ENCODE measurements at regions not wholly inside any gene's neighbourhood (a gene's known extent, or its start where the extent isn't known, plus 50 kb on each side); places are given as distances from the start of the nearest gene placed in this dataset.
"Not testable (repeated sequence)": the region's sequence is repeated elsewhere in the genome, so short reads cannot be mapped to it uniquely, and the experiment has no call there.

DNA sequence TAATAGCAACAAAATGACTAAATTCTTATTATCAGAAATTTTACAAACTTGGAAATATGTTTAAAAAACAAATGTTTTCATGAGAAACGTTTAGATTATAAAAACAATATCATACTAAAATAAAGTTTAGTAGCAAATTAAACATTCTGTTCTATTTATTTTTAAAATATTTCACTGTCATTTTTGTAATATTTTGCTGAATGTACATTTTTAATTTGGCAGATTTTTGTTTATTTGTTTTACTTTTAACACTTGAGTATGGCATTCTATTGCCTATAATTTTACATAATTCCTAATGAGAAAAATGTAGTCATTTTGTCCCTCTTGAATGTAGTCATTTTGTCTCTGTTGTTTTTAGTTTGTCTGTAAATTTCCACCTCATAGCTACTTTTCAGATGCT, 1400.2 kb downstream of the GRIK2 start:
- no peak for DNase-seq

DNA sequence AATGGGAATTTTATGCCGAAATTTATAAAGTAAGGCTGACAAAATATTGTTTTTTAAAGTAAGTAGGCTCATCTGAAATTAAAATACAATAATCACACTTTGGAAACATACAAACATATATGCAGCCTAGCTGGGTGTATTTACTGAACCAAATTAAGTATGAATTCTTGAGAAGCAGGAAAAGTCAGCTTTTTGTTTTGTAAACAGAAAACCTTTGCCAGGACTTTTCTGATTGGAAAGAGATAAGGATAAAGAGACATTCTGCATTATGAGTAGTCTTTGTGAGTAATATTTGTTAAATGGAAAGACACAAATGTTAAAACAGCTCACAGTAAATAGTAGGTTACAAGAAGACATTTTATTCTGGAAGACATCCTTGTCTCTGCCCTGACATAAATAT, 1380.8 kb downstream of the GRIK2 start:
- DNase-seq: no peak

DNA sequence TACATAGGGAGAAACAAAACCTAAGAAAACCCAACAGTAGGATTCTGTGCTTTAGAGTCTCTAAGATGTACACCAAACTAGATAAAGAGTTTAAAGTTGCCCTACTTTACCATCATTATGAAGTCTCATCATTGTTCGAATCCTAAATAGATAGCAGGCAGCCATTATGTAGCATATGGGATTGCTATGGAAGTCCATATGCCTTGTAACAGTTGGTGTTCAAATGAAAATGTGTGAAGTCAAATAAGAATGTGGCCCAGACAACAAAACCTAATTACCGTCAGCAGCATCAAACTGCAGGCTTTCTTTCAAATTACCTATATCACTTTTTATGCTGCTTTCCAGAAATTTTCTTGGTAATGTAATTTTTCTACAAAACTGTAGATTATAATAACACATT, 1380.1 kb downstream of the GRIK2 start:
- DNase-seq: no peak

GRCh38 chr6:102766963-102767362, 1373.5 kb downstream of the GRIK2 start:
- DNase-seq: no peak

GRCh38 chr6:102764317-102764716, 1370.8 kb downstream of the GRIK2 start:
- no peak for DNase-seq

- DNase-seq: no peak
These were observed 1370.4 kb downstream of the GRIK2 start for GRCh38 chr6:102763891-102764290.

DNA sequence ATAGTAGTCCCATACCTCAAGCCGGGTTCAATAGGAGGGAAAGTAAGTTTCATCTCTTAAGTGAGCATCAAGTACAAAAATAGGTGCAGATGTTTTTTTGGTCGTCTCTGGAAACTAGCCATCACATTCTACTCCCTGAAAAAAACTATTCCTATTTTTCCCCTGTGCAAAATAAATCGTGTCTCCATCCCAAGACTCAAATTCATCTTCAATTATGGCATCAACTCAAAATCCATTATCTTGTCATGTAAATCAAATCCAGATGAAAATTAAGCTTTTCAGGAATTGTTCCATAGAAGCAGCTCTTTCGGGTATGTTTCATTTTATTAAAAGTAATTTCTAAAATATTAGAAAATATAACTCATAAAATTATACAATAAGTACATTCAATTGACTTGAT, 1368.4 kb downstream of the GRIK2 start:
- no peak for DNase-seq

GRCh38 chr6:102759415-102759814, 1365.9 kb downstream of the GRIK2 start:
- no peak for DNase-seq

GRCh38 chr6:102758536-102758935, 1365.0 kb downstream of the GRIK2 start:
- not testable (repeated sequence) for DNase-seq

DNA sequence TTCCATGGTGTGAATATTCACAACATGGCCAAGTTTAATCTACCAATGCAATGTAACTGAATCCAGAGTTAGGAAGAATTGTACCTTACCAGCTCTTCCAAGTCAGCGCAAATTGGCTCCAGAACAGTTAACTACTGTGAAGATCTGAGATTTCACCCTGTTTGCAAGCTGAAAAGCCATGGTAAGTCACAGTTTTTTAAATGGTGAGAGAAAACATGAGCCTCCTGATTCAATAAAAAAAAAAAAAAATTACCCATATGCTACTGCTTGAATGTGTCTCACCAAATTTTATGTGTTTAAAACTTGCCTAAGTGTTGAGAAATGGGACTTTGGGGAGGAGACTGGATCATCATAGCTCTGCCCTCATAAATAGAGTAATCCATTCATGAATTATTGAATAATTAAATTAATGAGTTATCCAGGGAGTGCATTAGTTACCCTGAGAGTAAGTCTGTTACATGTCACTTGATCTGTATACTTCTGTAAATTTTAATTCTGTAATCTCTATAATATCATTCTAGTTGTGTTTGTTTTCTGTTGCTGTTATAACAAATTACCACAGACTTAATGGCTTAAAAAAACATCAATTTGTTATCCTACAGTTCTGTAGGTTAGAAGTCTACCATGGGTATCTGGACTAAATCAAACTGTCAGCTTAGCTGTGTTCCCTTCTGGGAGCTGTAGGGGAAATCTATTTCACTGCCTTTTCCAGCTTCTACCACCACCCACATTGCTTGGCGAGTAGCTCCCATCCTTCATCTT, 1355.9 kb downstream of the GRIK2 start:
- no peak for DNase-seq

GRCh38 chr6:102746941-102747340, 1353.4 kb downstream of the GRIK2 start:
- no peak for DNase-seq

- DNase-seq: no peak
These were observed 1349.3 kb downstream of the GRIK2 start for GRCh38 chr6:102742754-102743356.

DNA sequence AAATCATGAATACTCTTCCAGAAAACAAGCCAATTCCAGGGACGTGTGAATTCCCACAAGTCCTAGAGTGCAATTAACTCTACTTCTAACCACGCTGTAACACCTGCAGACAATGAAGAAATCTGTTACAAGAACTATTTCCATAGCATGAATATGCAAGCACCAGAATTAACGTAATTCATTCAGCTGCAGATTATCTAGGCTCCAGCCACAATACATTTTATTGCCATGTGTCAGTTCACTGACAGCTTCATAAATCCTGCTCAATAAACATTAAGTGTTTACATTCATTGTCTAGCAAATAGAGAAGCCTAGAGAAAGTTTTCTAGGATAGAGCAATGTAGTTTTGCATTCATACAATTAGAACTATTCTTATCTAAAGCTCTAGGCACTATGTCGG, 1348.5 kb downstream of the GRIK2 start:
- no peak for DNase-seq

DNA sequence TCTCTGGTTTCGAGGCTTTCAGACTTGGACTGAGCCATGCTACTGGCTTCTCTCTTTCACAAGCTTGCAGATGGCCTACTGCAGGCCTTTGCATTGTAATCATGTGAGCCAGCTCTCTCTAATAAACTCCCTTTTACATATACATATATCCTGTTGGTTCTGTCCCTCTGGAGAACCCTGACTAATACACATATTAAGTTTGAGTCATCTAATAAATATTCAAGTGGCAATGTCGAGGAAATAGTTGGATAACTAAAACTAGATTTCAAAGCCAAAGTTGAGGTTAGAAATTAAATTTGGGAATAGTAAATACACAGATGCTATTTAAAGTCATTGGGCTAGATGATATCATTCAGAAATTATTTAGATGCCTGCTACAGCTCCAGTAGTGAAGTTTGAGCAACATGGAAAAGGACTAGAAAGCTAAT, 1343.4 kb downstream of the GRIK2 start:
- no peak for DNase-seq

DNA sequence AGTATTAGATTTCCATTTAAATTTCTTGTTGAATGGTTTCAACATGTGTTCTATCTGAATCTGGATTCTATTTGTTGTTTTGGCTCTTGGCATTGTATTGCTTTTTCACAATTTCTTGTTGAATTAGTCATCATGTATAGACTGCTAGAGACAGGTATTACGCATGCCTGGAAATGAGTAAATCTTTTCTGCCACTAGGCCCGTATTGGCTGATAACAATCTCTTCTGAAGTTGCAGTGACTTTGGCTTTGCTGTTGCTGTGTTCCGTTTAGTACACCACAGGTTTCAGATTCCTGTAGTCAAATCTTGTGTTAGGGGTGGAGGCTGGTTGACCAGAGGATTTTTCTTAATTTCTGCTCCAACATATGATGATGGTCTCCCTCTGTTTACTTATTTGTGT, 1339.4 kb downstream of the GRIK2 start:
- no peak for DNase-seq

DNA sequence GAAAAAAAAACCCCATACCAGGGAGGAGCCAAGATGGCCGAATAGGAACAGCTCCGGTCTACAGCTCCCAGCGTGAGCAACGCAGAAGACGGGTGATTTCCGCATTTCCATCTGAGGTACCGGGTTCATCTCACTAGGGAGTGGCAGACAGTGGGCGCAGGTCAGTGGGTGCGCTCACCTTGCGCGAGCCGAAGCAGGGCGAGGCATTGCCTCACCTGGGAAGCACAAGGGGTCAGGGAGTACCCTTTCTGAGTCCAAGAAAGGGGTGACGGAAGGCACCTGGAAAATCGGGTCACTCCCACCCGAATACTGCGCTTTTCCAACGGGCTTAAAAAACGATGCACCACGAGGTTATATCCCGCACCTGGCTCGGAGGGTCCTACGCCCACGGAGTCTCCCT, 1328.6 kb downstream of the GRIK2 start:
- DNase-seq: not testable (repeated sequence)

DNA sequence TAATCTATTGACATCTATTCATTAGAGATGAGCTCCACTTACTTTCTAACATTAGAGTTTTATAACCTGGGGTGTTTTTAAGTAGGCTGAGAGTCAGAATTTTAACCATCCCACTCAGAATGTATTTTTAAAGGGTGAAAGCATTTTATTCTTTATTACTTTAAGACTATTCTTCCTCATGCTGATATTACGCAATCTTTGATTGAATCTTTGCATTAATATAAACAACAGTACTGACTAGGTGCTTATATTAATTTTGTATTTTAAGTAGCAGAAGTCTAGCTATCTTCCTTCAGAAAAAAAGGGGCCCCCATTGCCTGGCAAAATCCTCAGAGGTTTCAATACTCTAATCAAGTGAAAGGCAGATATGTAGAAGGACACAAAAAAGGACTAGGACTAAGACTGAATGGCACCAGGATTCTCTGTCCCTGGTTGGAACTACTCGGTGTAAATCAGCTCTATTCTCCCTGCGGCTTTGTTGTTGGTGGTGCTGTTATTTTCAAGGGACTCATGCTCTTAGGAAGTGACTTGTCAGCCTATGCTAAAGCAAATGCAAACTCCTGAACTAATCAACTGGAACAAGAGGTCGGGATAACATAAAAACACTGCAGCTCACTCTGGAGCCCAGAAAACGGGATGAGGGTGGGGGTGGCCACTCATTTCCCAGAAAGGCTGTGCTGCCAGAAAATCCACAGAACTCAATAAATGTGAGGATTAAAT, 1324.4 kb downstream of the GRIK2 start:
- no peak for DNase-seq

DNA sequence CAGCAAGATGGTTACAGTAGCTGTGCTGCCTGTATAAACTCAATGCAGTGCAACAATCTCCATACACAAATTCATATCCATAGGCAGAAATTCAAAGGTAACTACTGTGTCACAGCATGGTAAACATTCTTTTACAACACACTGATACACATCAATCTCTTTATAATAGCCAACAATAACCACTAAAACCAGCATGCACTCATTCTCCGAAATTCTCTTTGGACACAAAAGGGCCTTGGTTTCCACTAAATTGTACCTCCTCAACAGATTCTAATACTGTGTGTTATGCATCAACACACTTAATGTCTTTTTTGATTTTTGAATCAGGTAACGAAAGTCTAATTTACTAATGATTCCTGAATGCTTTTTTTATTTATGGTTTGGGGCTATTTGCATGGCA, 1323.7 kb downstream of the GRIK2 start:
- DNase-seq: no peak

DNA sequence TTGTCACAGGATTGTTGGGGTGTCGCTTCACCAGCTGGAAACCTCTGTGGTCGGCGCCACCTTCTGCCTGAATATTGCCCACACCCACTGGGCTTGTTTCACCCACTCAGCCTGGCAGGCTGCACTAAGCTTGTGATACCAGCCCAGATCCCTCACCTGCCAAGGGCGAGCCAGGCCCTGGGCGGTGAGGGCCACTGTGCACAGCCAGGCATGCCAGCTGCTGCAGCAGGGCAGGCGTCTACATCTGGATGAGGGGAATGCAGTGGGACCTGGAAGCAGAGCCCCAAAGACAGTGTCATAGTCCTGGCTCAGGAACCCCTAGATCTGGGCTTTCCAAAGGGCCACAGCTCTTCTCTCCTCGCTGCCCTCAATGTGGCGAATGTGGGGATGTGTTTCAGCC, 1307.5 kb downstream of the GRIK2 start:
- DNase-seq: no peak

- DNase-seq: no peak
These were observed 1293.0 kb downstream of the GRIK2 start for GRCh38 chr6:102686461-102686860.

GRCh38 chr6:102680413-102680812, 1286.9 kb downstream of the GRIK2 start:
- no peak for DNase-seq

GRCh38 chr6:102679865-102680264, 1286.4 kb downstream of the GRIK2 start:
- no peak for DNase-seq

- no peak for DNase-seq
These were observed 1283.7 kb downstream of the GRIK2 start for GRCh38 chr6:102677225-102677624.
